Memory B cell (primary cell): ENCODE measurements at regions not wholly inside any gene's neighbourhood (a gene's known extent, or its start where the extent isn't known, plus 50 kb on each side); places are given as distances from the start of the nearest gene placed in this dataset.

Source experiments
- ATAC-seq: fragments of 150-1000 bp; cut with Tn5 transposase; 2 replicates; pipeline ENCODE4 v1.10.0; 2021; ENCODE audit warnings: low read depth, mild to moderate bottlenecking, moderate library complexity
- DNase-seq, 2 donors: peaks; one replicate each; pipeline ENCODE4 v3.0.0; 2022; ENCODE audit warnings: low spot score in 2 of 2
- H3K27ac Mint-ChIP-seq: one replicate; pipeline ENCODE4 v1.8.0; 2022; ENCODE audit warnings: mild to moderate bottlenecking, moderate library complexity, mixed read lengths
- H3K27me3 Mint-ChIP-seq: one replicate; pipeline ENCODE4 v1.8.0; 2022; ENCODE audit warnings: mixed read lengths
- H3K36me3 Mint-ChIP-seq: one replicate; pipeline ENCODE4 v1.8.0; 2022; ENCODE audit warnings: mild to moderate bottlenecking, mixed read lengths
- H3K4me1 Mint-ChIP-seq: one replicate; pipeline ENCODE4 v1.8.0; 2022; ENCODE audit warnings: mixed read lengths
- H3K4me3 Mint-ChIP-seq: one replicate; pipeline ENCODE4 v1.8.0; 2022; ENCODE audit warnings: mild to moderate bottlenecking, moderate library complexity, mixed read lengths
- H3K9me3 Mint-ChIP-seq: one replicate; pipeline ENCODE4 v1.8.0; 2022; ENCODE audit warnings: mixed read lengths

- H3K4me3 Mint-ChIP-seq = no peak overlapping the region
- no peak for ATAC-seq
- no peak for DNase-seq
- no peak overlapping the region for H3K27ac Mint-ChIP-seq
- peaks cover 6% of the 10 kb centered on the region for H3K27me3 Mint-ChIP-seq
- H3K36me3 Mint-ChIP-seq = no peaks in the 10 kb centered on the region
- H3K4me1 Mint-ChIP-seq = no peaks in the 10 kb centered on the region
- peaks cover 4% of the 10 kb centered on the region for H3K9me3 Mint-ChIP-seq
Measured at GRCh38 chr9:38205279-38205678, 136.3 kb upstream of the SHB start.

GRCh38 chr9:38202336-38202938 is 133.4 kb upstream of the SHB start:
- no peaks in the 10 kb centered on the region for H3K36me3 Mint-ChIP-seq
- ATAC-seq = no peak
- H3K4me1 Mint-ChIP-seq = no peaks in the 10 kb centered on the region
- H3K27ac Mint-ChIP-seq = no peak overlapping the region
- H3K27me3 Mint-ChIP-seq = peaks cover 5% of the 10 kb centered on the region
- no peak overlapping the region for H3K4me3 Mint-ChIP-seq
- no peak for DNase-seq
- peaks cover 4% of the 10 kb centered on the region for H3K9me3 Mint-ChIP-seq

GRCh38 chr9:38201844-38202243 is 132.8 kb upstream of the SHB start:
- ATAC-seq (no peak), DNase-seq (no peak)
- Mint-ChIP-seq H3K27ac (no peak overlapping the region), H3K4me1 (no peaks in the 10 kb centered on the region), H3K27me3 (peaks cover 5% of the 10 kb centered on the region), H3K4me3 (no peak overlapping the region), H3K9me3 (peaks cover 4% of the 10 kb centered on the region), H3K36me3 (no peaks in the 10 kb centered on the region)

GRCh38 chr9:38200431-38200830 is 131.4 kb upstream of the SHB start:
- H3K36me3 Mint-ChIP-seq = no peaks in the 10 kb centered on the region

GRCh38 chr9:38198140-38198539 is 129.1 kb upstream of the SHB start:
- H3K9me3 Mint-ChIP-seq = peaks cover 4% of the 10 kb centered on the region
- H3K27ac Mint-ChIP-seq = no peak overlapping the region
- H3K4me3 Mint-ChIP-seq = no peak overlapping the region
- DNase-seq = no peak
- ATAC-seq = no peak
- H3K36me3 Mint-ChIP-seq = no peaks in the 10 kb centered on the region
- H3K4me1 Mint-ChIP-seq = no peaks in the 10 kb centered on the region
- H3K27me3 Mint-ChIP-seq = peaks cover 14% of the 10 kb centered on the region

More at GRCh38 chr9:38200431-38200830, 131.4 kb upstream of the SHB start:
- Mint-ChIP-seq H3K27me3 (peaks cover 7% of the 10 kb centered on the region), H3K4me3 (no peak overlapping the region), H3K9me3 (peaks cover 4% of the 10 kb centered on the region), H3K27ac (no peak overlapping the region), H3K4me1 (no peaks in the 10 kb centered on the region)
- ATAC-seq (no peak), DNase-seq (no peak)

GRCh38 chr9:38196714-38197113 is 127.7 kb upstream of the SHB start:
- Mint-ChIP-seq H3K4me3 (no peak overlapping the region), H3K27ac (no peak overlapping the region), H3K27me3 (peaks cover 14% of the 10 kb centered on the region), H3K36me3 (no peaks in the 10 kb centered on the region), H3K4me1 (no peaks in the 10 kb centered on the region), H3K9me3 (peaks cover 2% of the 10 kb centered on the region)
- ATAC-seq (no peak), DNase-seq (no peak)

GRCh38 chr9:38195737-38196161 is 126.7 kb upstream of the SHB start:
- no peak overlapping the region for H3K27ac Mint-ChIP-seq
- no peaks in the 10 kb centered on the region for H3K36me3 Mint-ChIP-seq
- H3K4me3 Mint-ChIP-seq = no peak overlapping the region
- no peaks in the 10 kb centered on the region for H3K4me1 Mint-ChIP-seq
- no peak for DNase-seq
- no peaks in the 10 kb centered on the region for H3K9me3 Mint-ChIP-seq
- no peak for ATAC-seq
- H3K27me3 Mint-ChIP-seq = peaks cover 14% of the 10 kb centered on the region

- Mint-ChIP-seq H3K36me3 (no peaks in the 10 kb centered on the region), H3K27ac (no peak overlapping the region), H3K27me3 (peaks cover 14% of the 10 kb centered on the region), H3K9me3 (no peaks in the 10 kb centered on the region), H3K4me3 (no peak overlapping the region), H3K4me1 (no peaks in the 10 kb centered on the region)
- DNase-seq (no peak), ATAC-seq (no peak)
Measured at GRCh38 chr9:38194870-38195269, 125.8 kb upstream of the SHB start.

- peaks cover 11% of the 10 kb centered on the region for H3K27me3 Mint-ChIP-seq
- no peak overlapping the region for H3K4me3 Mint-ChIP-seq
- no peaks in the 10 kb centered on the region for H3K4me1 Mint-ChIP-seq
- H3K27ac Mint-ChIP-seq = no peak overlapping the region
- no peaks in the 10 kb centered on the region for H3K9me3 Mint-ChIP-seq
- H3K36me3 Mint-ChIP-seq = no peaks in the 10 kb centered on the region
- no peak for ATAC-seq
- no peak for DNase-seq
Measured at GRCh38 chr9:38192731-38193265, 123.8 kb upstream of the SHB start.

- Mint-ChIP-seq H3K4me1 (no peaks in the 10 kb centered on the region), H3K27ac (no peak overlapping the region), H3K9me3 (no peaks in the 10 kb centered on the region), H3K36me3 (no peaks in the 10 kb centered on the region), H3K4me3 (no peak overlapping the region), H3K27me3 (peaks cover 7% of the 10 kb centered on the region)
- DNase-seq (no peak), ATAC-seq (no peak)
Measured at GRCh38 chr9:38186404-38187115, 117.5 kb upstream of the SHB start.

- ATAC-seq (no peak), DNase-seq (no peak)
- H3K4me1 Mint-ChIP-seq = no peaks in the 10 kb centered on the region
- no peak overlapping the region for H3K4me3 Mint-ChIP-seq
- no peaks in the 10 kb centered on the region for H3K36me3 Mint-ChIP-seq
- H3K9me3 Mint-ChIP-seq = no peaks in the 10 kb centered on the region
- no peak overlapping the region for H3K27ac Mint-ChIP-seq
- H3K27me3 Mint-ChIP-seq = peaks cover 7% of the 10 kb centered on the region
Measured at GRCh38 chr9:38185647-38186403, 116.8 kb upstream of the SHB start.

GRCh38 chr9:38183994-38184568 is 115.1 kb upstream of the SHB start:
- no peak for ATAC-seq
- H3K27me3 Mint-ChIP-seq = peaks cover 7% of the 10 kb centered on the region

GRCh38 chr9:38182321-38182720 is 113.3 kb upstream of the SHB start:
- ATAC-seq (no peak), DNase-seq (no peak)
- no peak overlapping the region for H3K27ac Mint-ChIP-seq
- no peak overlapping the region for H3K4me3 Mint-ChIP-seq
- H3K36me3 Mint-ChIP-seq = no peaks in the 10 kb centered on the region
- H3K27me3 Mint-ChIP-seq = peaks cover 10% of the 10 kb centered on the region
- H3K9me3 Mint-ChIP-seq = no peaks in the 10 kb centered on the region
- H3K4me1 Mint-ChIP-seq = no peaks in the 10 kb centered on the region

More at GRCh38 chr9:38183994-38184568, 115.1 kb upstream of the SHB start:
- no peaks in the 10 kb centered on the region for H3K36me3 Mint-ChIP-seq
- H3K9me3 Mint-ChIP-seq = no peaks in the 10 kb centered on the region
- H3K4me1 Mint-ChIP-seq = no peaks in the 10 kb centered on the region
- DNase-seq = no peak
- no peak overlapping the region for H3K4me3 Mint-ChIP-seq
- H3K27ac Mint-ChIP-seq = no peak overlapping the region

GRCh38 chr9:38181866-38182265 is 112.8 kb upstream of the SHB start:
- no peaks in the 10 kb centered on the region for H3K4me1 Mint-ChIP-seq
- H3K9me3 Mint-ChIP-seq = peaks cover 2% of the 10 kb centered on the region
- no peaks in the 10 kb centered on the region for H3K36me3 Mint-ChIP-seq
- ATAC-seq (no peak), DNase-seq (no peak)
- no peak overlapping the region for H3K27ac Mint-ChIP-seq
- no peak overlapping the region for H3K4me3 Mint-ChIP-seq
- peaks cover 8% of the 10 kb centered on the region for H3K27me3 Mint-ChIP-seq
